ENCODE measurements at regions not wholly inside any gene's neighbourhood (a gene's known extent, or its start where the extent isn't known, plus 50 kb on each side); places are given as distances from the start of the nearest gene placed in this dataset.

GRCh38 chr12:65651060-65651459 is 173.2 kb upstream of the HMGA2 start:
- no peak for DNase-seq (ENCODE audit: low read depth in 2 of 2, low spot score in 1 of 2)

- no peak for DNase-seq (ENCODE audit: low read depth in 2 of 2, low spot score in 1 of 2)
Observed at GRCh38 chr12:65653321-65653720, 171.0 kb upstream of the HMGA2 start.

- DNase-seq (ENCODE audit: low read depth in 2 of 2, low spot score in 1 of 2): no peak
Observed at GRCh38 chr12:65653946-65654629, 170.2 kb upstream of the HMGA2 start.

GRCh38 chr12:65655074-65655493 is 169.2 kb upstream of the HMGA2 start:
- DNase-seq (ENCODE audit: low read depth in 2 of 2, low spot score in 1 of 2): no peak

- no peak for DNase-seq (ENCODE audit: low read depth in 2 of 2, low spot score in 1 of 2)
Observed at GRCh38 chr12:65656156-65656882, 168.0 kb upstream of the HMGA2 start.

GRCh38 chr12:65656891-65657351 is 167.4 kb upstream of the HMGA2 start:
- no peak for DNase-seq (ENCODE audit: low read depth in 2 of 2, low spot score in 1 of 2)

GRCh38 chr12:65657635-65658034 is 166.6 kb upstream of the HMGA2 start:
- no peak for DNase-seq (ENCODE audit: low read depth in 2 of 2, low spot score in 1 of 2)

GRCh38 chr12:65658360-65658759 is 165.9 kb upstream of the HMGA2 start:
- no peak for DNase-seq (ENCODE audit: low read depth in 2 of 2, low spot score in 1 of 2)

- no peak for DNase-seq (ENCODE audit: low read depth in 2 of 2, low spot score in 1 of 2)
Observed at GRCh38 chr12:65659681-65660080, 164.6 kb upstream of the HMGA2 start.

- DNase-seq (ENCODE audit: low read depth in 2 of 2, low spot score in 1 of 2): no peak
Observed at GRCh38 chr12:65660096-65660495, 164.2 kb upstream of the HMGA2 start.

GRCh38 chr12:65660836-65661235 is 163.4 kb upstream of the HMGA2 start:
- no peak for DNase-seq (ENCODE audit: low read depth in 2 of 2, low spot score in 1 of 2)

- no peak for DNase-seq (ENCODE audit: low read depth in 2 of 2, low spot score in 1 of 2)
Observed at GRCh38 chr12:65662590-65662989, 161.7 kb upstream of the HMGA2 start.

- no peak for DNase-seq (ENCODE audit: low read depth in 2 of 2, low spot score in 1 of 2)
Observed at GRCh38 chr12:65663097-65663496, 161.2 kb upstream of the HMGA2 start.

- no peak for DNase-seq (ENCODE audit: low read depth in 2 of 2, low spot score in 1 of 2)
Observed at GRCh38 chr12:65663648-65664047, 160.6 kb upstream of the HMGA2 start.

- no peak for DNase-seq (ENCODE audit: low read depth in 2 of 2, low spot score in 1 of 2)
Observed at GRCh38 chr12:65664715-65665250, 159.5 kb upstream of the HMGA2 start.

GRCh38 chr12:65665817-65666216 is 158.5 kb upstream of the HMGA2 start:
- no peak for DNase-seq (ENCODE audit: low read depth in 2 of 2, low spot score in 1 of 2)

GRCh38 chr12:65666876-65667275 is 157.4 kb upstream of the HMGA2 start:
- no peak for DNase-seq (ENCODE audit: low read depth in 2 of 2, low spot score in 1 of 2)

GRCh38 chr12:65667932-65668331 is 156.4 kb upstream of the HMGA2 start:
- DNase-seq (ENCODE audit: low read depth in 2 of 2, low spot score in 1 of 2): no peak

- DNase-seq (ENCODE audit: low read depth in 2 of 2, low spot score in 1 of 2): no peak
Observed at GRCh38 chr12:65668981-65669695, 155.1 kb upstream of the HMGA2 start.

- DNase-seq (ENCODE audit: low read depth in 2 of 2, low spot score in 1 of 2): no peak
Observed at GRCh38 chr12:65670775-65671174, 153.5 kb upstream of the HMGA2 start.

- DNase-seq (ENCODE audit: low read depth in 2 of 2, low spot score in 1 of 2): no peak
Observed at GRCh38 chr12:65672441-65672840, 151.8 kb upstream of the HMGA2 start.
